ENCODE measurements at regions not wholly inside any gene's neighbourhood (a gene's known extent, or its start where the extent isn't known, plus 50 kb on each side); places are given as distances from the start of the nearest gene placed in this dataset.

DNA sequence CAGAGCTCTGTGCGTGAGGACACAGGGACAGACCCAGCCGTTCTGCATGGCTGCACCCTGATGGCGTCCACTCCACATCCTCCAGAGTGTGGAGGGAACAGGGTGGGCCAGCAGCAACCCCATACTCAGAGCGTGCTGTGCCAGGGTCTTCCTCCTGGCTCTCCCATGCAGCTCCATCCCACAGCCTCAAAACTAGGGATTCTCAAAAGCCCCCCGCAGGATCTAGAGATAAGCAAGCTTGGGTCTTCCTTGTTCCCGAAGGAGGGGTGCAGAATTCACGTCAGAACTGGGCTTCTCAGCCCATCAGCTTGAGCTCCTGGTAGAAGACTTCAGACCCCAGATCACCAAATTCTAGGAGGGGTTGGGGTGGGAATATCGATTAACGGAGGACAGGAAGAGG, 858.8 kb downstream of the TBC1D22A start:
- Histone ChIP-seq H3K9me3 (ENCODE audit: control insufficient read depth, insufficient read depth, low read length) (no peaks in the 10 kb centered on the region), H3F3A (ENCODE audit: control insufficient read depth, insufficient read depth) (no peaks in the 10 kb centered on the region), H3K36me3 (ENCODE audit: control insufficient read depth, low read length) (no peaks in the 10 kb centered on the region), H3K27ac (ENCODE audit: low read depth, low read length) (no peak overlapping the region), H3K4me1 (ENCODE audit: control insufficient read depth, low read length) (no peaks in the 10 kb centered on the region), H3K4me2 (ENCODE audit: low read length) (no peak overlapping the region), H3K4me3 (ENCODE audit: low read length) (no peak overlapping the region), H3K79me2 (ENCODE audit: control insufficient read depth, low read length) (no peaks in the 10 kb centered on the region), H3K27me3 (ENCODE audit: control insufficient read depth, low read length) (no peaks in the 10 kb centered on the region), H3K9me2 (replicated peaks; ENCODE audit: control insufficient read depth, low read length) (no peaks in the 10 kb centered on the region), H4K20me1 (ENCODE audit: control insufficient read depth, insufficient read depth, low read depth, low read length) (no peaks in the 10 kb centered on the region)
- no peak for TF ChIP-seq EZH2phosphoT487 (IDR thresholded peaks at IDR 0.05; ENCODE audit: borderline replicate concordance, low read length)
- TF ChIP-seq, protein P1, sequence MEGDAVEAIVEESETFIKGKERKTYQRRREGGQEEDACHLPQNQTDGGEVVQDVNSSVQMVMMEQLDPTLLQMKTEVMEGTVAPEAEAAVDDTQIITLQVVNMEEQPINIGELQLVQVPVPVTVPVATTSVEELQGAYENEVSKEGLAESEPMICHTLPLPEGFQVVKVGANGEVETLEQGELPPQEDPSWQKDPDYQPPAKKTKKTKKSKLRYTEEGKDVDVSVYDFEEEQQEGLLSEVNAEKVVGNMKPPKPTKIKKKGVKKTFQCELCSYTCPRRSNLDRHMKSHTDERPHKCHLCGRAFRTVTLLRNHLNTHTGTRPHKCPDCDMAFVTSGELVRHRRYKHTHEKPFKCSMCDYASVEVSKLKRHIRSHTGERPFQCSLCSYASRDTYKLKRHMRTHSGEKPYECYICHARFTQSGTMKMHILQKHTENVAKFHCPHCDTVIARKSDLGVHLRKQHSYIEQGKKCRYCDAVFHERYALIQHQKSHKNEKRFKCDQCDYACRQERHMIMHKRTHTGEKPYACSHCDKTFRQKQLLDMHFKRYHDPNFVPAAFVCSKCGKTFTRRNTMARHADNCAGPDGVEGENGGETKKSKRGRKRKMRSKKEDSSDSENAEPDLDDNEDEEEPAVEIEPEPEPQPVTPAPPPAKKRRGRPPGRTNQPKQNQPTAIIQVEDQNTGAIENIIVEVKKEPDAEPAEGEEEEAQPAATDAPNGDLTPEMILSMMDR (IDR thresholded peaks at IDR 0.05; ENCODE audit: low read depth, low read length, poor library complexity, severe bottlenecking) = no peak

DNA sequence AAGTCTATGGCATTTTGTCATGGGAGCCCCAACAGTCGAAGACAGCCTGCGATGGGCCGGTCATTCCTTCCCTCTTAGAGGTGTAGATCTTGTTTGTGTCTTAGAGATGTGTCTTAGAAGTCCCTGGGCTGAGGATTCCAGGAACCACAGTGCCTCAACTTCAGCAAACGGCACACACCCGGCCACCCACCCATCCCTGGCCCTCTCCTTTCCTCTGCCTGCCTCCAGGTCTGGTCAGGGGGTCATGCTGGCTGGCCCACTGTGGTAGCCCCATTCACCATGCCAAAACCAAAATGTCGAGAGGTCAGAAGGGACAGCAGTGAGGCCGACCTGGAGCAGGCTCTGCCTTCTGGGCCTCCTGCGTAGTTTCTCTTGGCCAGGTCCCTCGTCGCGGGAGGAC, 857.9 kb downstream of the TBC1D22A start:
- TF ChIP-seq, protein P1 (IDR thresholded peaks at IDR 0.05; ENCODE audit: low read depth, low read length, poor library complexity, severe bottlenecking) = no peak
- TF ChIP-seq EZH2phosphoT487 (IDR thresholded peaks at IDR 0.05; ENCODE audit: borderline replicate concordance, low read length) = no peak
- H3K9me3 ChIP-seq (ENCODE audit: control insufficient read depth, insufficient read depth, low read length) = no peaks in the 10 kb centered on the region

DNA sequence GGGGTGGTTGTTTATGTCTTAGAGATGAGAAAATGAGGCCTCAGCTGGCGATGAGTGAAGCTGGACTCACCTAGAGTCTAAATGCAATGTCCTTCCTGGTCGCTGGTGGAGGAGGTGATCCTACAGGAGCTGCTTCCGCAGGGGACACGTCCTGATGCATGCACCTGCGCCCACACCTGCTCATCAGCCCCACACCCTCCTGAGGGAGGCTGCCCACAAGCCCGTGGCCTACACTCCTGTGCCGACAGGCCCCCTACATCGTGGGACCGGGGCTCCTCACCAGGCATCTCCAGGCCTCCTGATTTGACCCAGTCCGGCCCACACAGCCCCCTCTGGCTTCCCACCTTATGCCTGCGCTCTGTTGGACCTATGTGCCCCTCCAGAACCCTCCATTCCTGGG, 857.2 kb downstream of the TBC1D22A start:
- TF ChIP-seq, protein P1 (IDR thresholded peaks at IDR 0.05; ENCODE audit: low read depth, low read length, poor library complexity, severe bottlenecking) = no peak
- no peak for TF ChIP-seq EZH2phosphoT487 (IDR thresholded peaks at IDR 0.05; ENCODE audit: borderline replicate concordance, low read length)
- H3F3A ChIP-seq (ENCODE audit: control insufficient read depth, insufficient read depth) = no peaks in the 10 kb centered on the region
- H3K4me2 ChIP-seq (ENCODE audit: low read length) = no peak overlapping the region
- no peak overlapping the region for H3K27ac ChIP-seq (ENCODE audit: low read depth, low read length)
- no peaks in the 10 kb centered on the region for H3K79me2 ChIP-seq (ENCODE audit: control insufficient read depth, low read length)
- H3K9me2 ChIP-seq (replicated peaks; ENCODE audit: control insufficient read depth, low read length) = no peaks in the 10 kb centered on the region
- H3K36me3 ChIP-seq (ENCODE audit: control insufficient read depth, low read length) = no peaks in the 10 kb centered on the region
- H4K20me1 ChIP-seq (ENCODE audit: control insufficient read depth, insufficient read depth, low read depth, low read length) = no peaks in the 10 kb centered on the region
- H3K4me1 ChIP-seq (ENCODE audit: control insufficient read depth, low read length) = no peaks in the 10 kb centered on the region
- no peak overlapping the region for H3K4me3 ChIP-seq (ENCODE audit: low read length)
- no peaks in the 10 kb centered on the region for H3K27me3 ChIP-seq (ENCODE audit: control insufficient read depth, low read length)
- no peaks in the 10 kb centered on the region for H3K9me3 ChIP-seq (ENCODE audit: control insufficient read depth, insufficient read depth, low read length)

More for the DNA sequence above, 857.9 kb downstream of the TBC1D22A start:
- no peaks in the 10 kb centered on the region for H4K20me1 ChIP-seq (ENCODE audit: control insufficient read depth, insufficient read depth, low read depth, low read length)
- no peaks in the 10 kb centered on the region for H3K9me2 ChIP-seq (replicated peaks; ENCODE audit: control insufficient read depth, low read length)
- no peaks in the 10 kb centered on the region for H3K79me2 ChIP-seq (ENCODE audit: control insufficient read depth, low read length)
- no peak overlapping the region for H3K27ac ChIP-seq (ENCODE audit: low read depth, low read length)
- no peak overlapping the region for H3K4me3 ChIP-seq (ENCODE audit: low read length)
- no peaks in the 10 kb centered on the region for H3F3A ChIP-seq (ENCODE audit: control insufficient read depth, insufficient read depth)
- no peaks in the 10 kb centered on the region for H3K36me3 ChIP-seq (ENCODE audit: control insufficient read depth, low read length)
- no peaks in the 10 kb centered on the region for H3K27me3 ChIP-seq (ENCODE audit: control insufficient read depth, low read length)
- H3K4me1 ChIP-seq (ENCODE audit: control insufficient read depth, low read length) = no peaks in the 10 kb centered on the region
- H3K4me2 ChIP-seq (ENCODE audit: low read length) = no peak overlapping the region
